ENCODE measurements at regions not wholly inside any gene's neighbourhood (a gene's known extent, or its start where the extent isn't known, plus 50 kb on each side); places are given as distances from the start of the nearest gene placed in this dataset.

GRCh38 chr13:97570442-97570841 lies 136.5 kb downstream of the RAP2A start:
- TF ChIP-seq YY1 (IDR thresholded peaks at IDR 0.05; ENCODE audit: insufficient read depth, insufficient read length) (no peak), SUZ12 (IDR thresholded peaks at IDR 0.05; ENCODE audit: extremely low read depth, insufficient read depth, insufficient read length) (no peak), ZNF274 (IDR thresholded peaks at IDR 0.05; ENCODE audit: low read depth, low read length) (no peak)
- no peaks in the 10 kb centered on the region for H3K4me1 ChIP-seq (ENCODE audit: insufficient read depth, insufficient read length)
- no peak for DNase-seq (ENCODE audit: low read depth, low spot score)
- H3K27me3 ChIP-seq (ENCODE audit: insufficient read depth, insufficient read length): no peaks in the 10 kb centered on the region
- no peaks in the 10 kb centered on the region for H3K9me3 ChIP-seq (ENCODE audit: insufficient read depth, low read length)
- H3K9ac ChIP-seq (ENCODE audit: insufficient read length, low read depth): no peak overlapping the region
- no peaks in the 10 kb centered on the region for H3K36me3 ChIP-seq (ENCODE audit: insufficient read depth, insufficient read length, low read length)
- H3K4me3 ChIP-seq (ENCODE audit: insufficient read length, low read depth): no peak overlapping the region

- no peak for DNase-seq (ENCODE audit: low read depth, low spot score)
- no peaks in the 10 kb centered on the region for H3K4me1 ChIP-seq (ENCODE audit: insufficient read depth, insufficient read length)
- H3K9me3 ChIP-seq (ENCODE audit: insufficient read depth, low read length): no peaks in the 10 kb centered on the region
- H3K27me3 ChIP-seq (ENCODE audit: insufficient read depth, insufficient read length): no peaks in the 10 kb centered on the region
- H3K36me3 ChIP-seq (ENCODE audit: insufficient read depth, insufficient read length, low read length): no peaks in the 10 kb centered on the region
- H3K9ac ChIP-seq (ENCODE audit: insufficient read length, low read depth): no peak overlapping the region
- no peak for TF ChIP-seq YY1 (IDR thresholded peaks at IDR 0.05; ENCODE audit: insufficient read depth, insufficient read length)
- TF ChIP-seq ZNF274 (IDR thresholded peaks at IDR 0.05; ENCODE audit: low read depth, low read length): no peak
- no peak for TF ChIP-seq SUZ12 (IDR thresholded peaks at IDR 0.05; ENCODE audit: extremely low read depth, insufficient read depth, insufficient read length)
- no peak overlapping the region for H3K4me3 ChIP-seq (ENCODE audit: insufficient read length, low read depth)
Observed at GRCh38 chr13:97573011-97573410, 139.0 kb downstream of the RAP2A start.

DNA sequence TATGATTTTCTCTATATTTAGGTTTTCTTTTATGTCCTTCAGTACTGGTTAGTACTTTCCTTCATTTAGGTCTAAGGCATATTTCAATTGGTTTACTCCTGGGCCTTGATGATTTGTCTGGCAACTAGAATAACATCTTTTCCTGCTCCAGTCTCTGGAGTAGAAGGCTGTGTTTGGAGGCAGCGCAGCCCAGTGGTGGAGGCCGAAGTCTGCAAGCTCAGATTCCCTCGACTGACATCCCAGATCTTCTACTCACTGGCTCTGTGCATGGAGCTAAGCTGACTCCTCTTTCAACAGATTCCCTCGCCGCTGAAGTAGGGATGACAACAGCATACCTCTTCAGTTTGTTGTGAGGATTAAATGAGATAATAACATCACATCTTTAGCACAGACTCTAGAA lies 141.0 kb downstream of the RAP2A start:
- TF ChIP-seq SUZ12 (IDR thresholded peaks at IDR 0.05; ENCODE audit: extremely low read depth, insufficient read depth, insufficient read length) (no peak), ZNF274 (IDR thresholded peaks at IDR 0.05; ENCODE audit: low read depth, low read length) (no peak), YY1 (IDR thresholded peaks at IDR 0.05; ENCODE audit: insufficient read depth, insufficient read length) (no peak)
- no peaks in the 10 kb centered on the region for H3K9me3 ChIP-seq (ENCODE audit: insufficient read depth, low read length)
- DNase-seq (ENCODE audit: low read depth, low spot score): no peak

GRCh38 chr13:97577026-97577425 lies 143.1 kb downstream of the RAP2A start:
- no peaks in the 10 kb centered on the region for H3K9me3 ChIP-seq (ENCODE audit: insufficient read depth, low read length)
- H3K27me3 ChIP-seq (ENCODE audit: insufficient read depth, insufficient read length): no peaks in the 10 kb centered on the region

More for the DNA sequence above, 141.0 kb downstream of the RAP2A start:
- no peak overlapping the region for H3K4me3 ChIP-seq (ENCODE audit: insufficient read length, low read depth)
- no peaks in the 10 kb centered on the region for H3K4me1 ChIP-seq (ENCODE audit: insufficient read depth, insufficient read length)
- no peaks in the 10 kb centered on the region for H3K27me3 ChIP-seq (ENCODE audit: insufficient read depth, insufficient read length)
- H3K36me3 ChIP-seq (ENCODE audit: insufficient read depth, insufficient read length, low read length): no peaks in the 10 kb centered on the region
- H3K9ac ChIP-seq (ENCODE audit: insufficient read length, low read depth): no peak overlapping the region

GRCh38 chr13:97582170-97582569 lies 148.2 kb downstream of the RAP2A start:
- no peak for DNase-seq (ENCODE audit: low read depth, low spot score)

More at GRCh38 chr13:97577026-97577425, 143.1 kb downstream of the RAP2A start:
- no peaks in the 10 kb centered on the region for H3K36me3 ChIP-seq (ENCODE audit: insufficient read depth, insufficient read length, low read length)
- no peak overlapping the region for H3K4me3 ChIP-seq (ENCODE audit: insufficient read length, low read depth)
- no peak for TF ChIP-seq YY1 (IDR thresholded peaks at IDR 0.05; ENCODE audit: insufficient read depth, insufficient read length)
- TF ChIP-seq SUZ12 (IDR thresholded peaks at IDR 0.05; ENCODE audit: extremely low read depth, insufficient read depth, insufficient read length): no peak
- TF ChIP-seq ZNF274 (IDR thresholded peaks at IDR 0.05; ENCODE audit: low read depth, low read length): no peak
- no peak overlapping the region for H3K9ac ChIP-seq (ENCODE audit: insufficient read length, low read depth)
- no peak for DNase-seq (ENCODE audit: low read depth, low spot score)
- H3K4me1 ChIP-seq (ENCODE audit: insufficient read depth, insufficient read length): no peaks in the 10 kb centered on the region

GRCh38 chr13:97583907-97584497 lies 150.0 kb downstream of the RAP2A start:
- TF ChIP-seq YY1 (IDR thresholded peaks at IDR 0.05; ENCODE audit: insufficient read depth, insufficient read length): no peak
- no peak for TF ChIP-seq ZNF274 (IDR thresholded peaks at IDR 0.05; ENCODE audit: low read depth, low read length)
- TF ChIP-seq SUZ12 (IDR thresholded peaks at IDR 0.05; ENCODE audit: extremely low read depth, insufficient read depth, insufficient read length): no peak
- DNase-seq (ENCODE audit: low read depth, low spot score): no peak

More at GRCh38 chr13:97582170-97582569, 148.2 kb downstream of the RAP2A start:
- Histone ChIP-seq H3K9me3 (ENCODE audit: insufficient read depth, low read length) (no peaks in the 10 kb centered on the region), H3K9ac (ENCODE audit: insufficient read length, low read depth) (no peak overlapping the region), H3K4me3 (ENCODE audit: insufficient read length, low read depth) (no peak overlapping the region), H3K36me3 (ENCODE audit: insufficient read depth, insufficient read length, low read length) (no peaks in the 10 kb centered on the region), H3K27me3 (ENCODE audit: insufficient read depth, insufficient read length) (no peaks in the 10 kb centered on the region), H3K4me1 (ENCODE audit: insufficient read depth, insufficient read length) (no peaks in the 10 kb centered on the region)
- no peak for TF ChIP-seq SUZ12 (IDR thresholded peaks at IDR 0.05; ENCODE audit: extremely low read depth, insufficient read depth, insufficient read length)
- TF ChIP-seq ZNF274 (IDR thresholded peaks at IDR 0.05; ENCODE audit: low read depth, low read length): no peak
- TF ChIP-seq YY1 (IDR thresholded peaks at IDR 0.05; ENCODE audit: insufficient read depth, insufficient read length): no peak

DNA sequence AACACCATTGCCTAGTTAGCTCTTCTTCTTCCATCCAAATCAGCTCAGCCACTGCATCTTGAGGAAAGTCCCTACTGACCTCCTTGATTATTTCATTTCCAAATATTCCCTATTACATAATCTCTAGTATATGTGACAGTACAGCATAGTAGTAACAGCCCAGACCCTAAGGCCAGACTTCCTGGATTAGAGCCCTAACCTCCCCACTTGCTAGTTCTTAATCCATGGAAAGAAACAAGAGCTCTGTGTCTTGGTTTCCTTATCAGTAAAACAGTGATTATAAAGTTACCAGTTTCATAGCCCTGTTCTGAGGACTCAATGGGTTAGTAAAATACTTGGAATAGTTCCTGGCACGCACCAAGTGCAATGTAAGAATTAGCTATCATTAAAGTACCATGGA lies 153.0 kb downstream of the RAP2A start:
- Histone ChIP-seq H3K9ac (ENCODE audit: insufficient read length, low read depth) (no peak overlapping the region), H3K4me3 (ENCODE audit: insufficient read length, low read depth) (no peak overlapping the region), H3K9me3 (ENCODE audit: insufficient read depth, low read length) (no peaks in the 10 kb centered on the region), H3K4me1 (ENCODE audit: insufficient read depth, insufficient read length) (no peaks in the 10 kb centered on the region), H3K27me3 (ENCODE audit: insufficient read depth, insufficient read length) (no peaks in the 10 kb centered on the region), H3K36me3 (ENCODE audit: insufficient read depth, insufficient read length, low read length) (no peaks in the 10 kb centered on the region)
- TF ChIP-seq ZNF274 (IDR thresholded peaks at IDR 0.05; ENCODE audit: low read depth, low read length) (no peak), YY1 (IDR thresholded peaks at IDR 0.05; ENCODE audit: insufficient read depth, insufficient read length) (no peak), SUZ12 (IDR thresholded peaks at IDR 0.05; ENCODE audit: extremely low read depth, insufficient read depth, insufficient read length) (no peak)
- no peak for DNase-seq (ENCODE audit: low read depth, low spot score)

More at GRCh38 chr13:97583907-97584497, 150.0 kb downstream of the RAP2A start:
- H3K9me3 ChIP-seq (ENCODE audit: insufficient read depth, low read length): no peaks in the 10 kb centered on the region
- H3K4me1 ChIP-seq (ENCODE audit: insufficient read depth, insufficient read length): no peaks in the 10 kb centered on the region
- H3K9ac ChIP-seq (ENCODE audit: insufficient read length, low read depth): no peak overlapping the region
- H3K36me3 ChIP-seq (ENCODE audit: insufficient read depth, insufficient read length, low read length): no peaks in the 10 kb centered on the region
- no peak overlapping the region for H3K4me3 ChIP-seq (ENCODE audit: insufficient read length, low read depth)
- H3K27me3 ChIP-seq (ENCODE audit: insufficient read depth, insufficient read length): no peaks in the 10 kb centered on the region

Data from NT2/D1 (cell line).